HFFc6 (cell line): ENCODE measurements at regions not wholly inside any gene's neighbourhood (a gene's known extent, or its start where the extent isn't known, plus 50 kb on each side); places are given as distances from the start of the nearest gene placed in this dataset.

Experiments
- DNase-seq: peaks from one replicate; pipeline ENCODE4 v3.0.0-alpha.2; 2018
- H3K27ac Mint-ChIP-seq: 2 replicates; pipeline ENCODE4 v1.8.0; 2020; ENCODE audit warnings: mild to moderate bottlenecking, mixed read lengths
- H3K27me3 Mint-ChIP-seq: 2 replicates; pipeline ENCODE4 v1.8.0; 2021; ENCODE audit warnings: mild to moderate bottlenecking, moderate library complexity, mixed read lengths; ENCODE audit not compliant: insufficient read depth
- H3K36me3 Mint-ChIP-seq: 2 replicates; pipeline ENCODE4 v1.8.0; 2021; ENCODE audit warnings: low read depth, mixed read lengths
- H3K4me1 Mint-ChIP-seq: 2 replicates; pipeline ENCODE4 v1.8.0; 2020; ENCODE audit warnings: low read depth, mixed read lengths
- H3K4me3 Mint-ChIP-seq: 2 replicates; pipeline ENCODE4 v1.8.0; 2020; ENCODE audit warnings: mild to moderate bottlenecking, moderate library complexity, mixed read lengths
- H3K9me3 Mint-ChIP-seq: 2 replicates; pipeline ENCODE4 v1.8.0; 2020; ENCODE audit warnings: mild to moderate bottlenecking, mixed read lengths
- TF ChIP-seq, protein P1 (sequence below): fragments of 200-600 bp; sonication (generic); IDR thresholded peaks from 2 replicates; pipeline ENCODE4 v1.5.0; 2021; ENCODE audit warnings: antibody characterized with exemption, mild to moderate bottlenecking

DNA sequence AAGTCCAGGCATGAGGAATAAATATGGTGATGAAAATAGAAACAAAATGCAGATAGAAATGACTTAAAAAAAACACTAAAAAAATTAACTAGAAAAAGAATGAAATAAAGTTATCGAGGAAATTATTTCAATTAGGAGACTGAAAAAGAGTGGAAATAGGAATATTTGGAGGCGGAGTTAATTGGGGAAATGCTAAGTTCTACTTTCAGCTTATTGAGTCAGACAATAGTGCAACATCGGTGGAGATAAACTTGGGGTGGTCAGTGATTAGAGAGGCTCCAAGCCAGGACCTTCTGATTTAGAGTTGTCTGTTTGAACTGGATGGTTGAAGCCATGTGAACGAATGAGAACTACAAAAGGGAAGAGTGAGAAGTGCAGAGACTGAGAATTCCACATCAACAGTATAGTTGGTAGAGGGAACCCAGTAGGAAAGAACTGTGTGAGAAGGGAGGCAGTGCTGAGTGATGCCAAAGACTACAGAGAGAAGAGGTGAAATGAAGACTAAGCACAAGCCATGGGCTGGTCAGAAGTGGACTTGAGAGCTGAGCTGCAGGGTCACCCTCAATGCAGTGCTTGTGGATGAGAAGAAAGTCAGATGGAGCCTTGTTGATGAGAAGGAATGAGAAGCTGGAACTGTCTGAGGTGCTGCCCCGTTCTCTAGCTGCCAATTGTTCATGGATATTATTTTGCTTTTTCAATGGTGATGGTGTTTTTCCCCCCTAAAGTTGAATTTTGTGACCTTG is 160.7 kb downstream of the ICE1 start:
- no peaks in the 10 kb centered on the region; the same call in 1 of the 2 replicates for H3K27me3 Mint-ChIP-seq
- no peak overlapping the region for H3K4me3 Mint-ChIP-seq
- no peaks in the 10 kb centered on the region for H3K36me3 Mint-ChIP-seq
- TF ChIP-seq, protein P1, sequence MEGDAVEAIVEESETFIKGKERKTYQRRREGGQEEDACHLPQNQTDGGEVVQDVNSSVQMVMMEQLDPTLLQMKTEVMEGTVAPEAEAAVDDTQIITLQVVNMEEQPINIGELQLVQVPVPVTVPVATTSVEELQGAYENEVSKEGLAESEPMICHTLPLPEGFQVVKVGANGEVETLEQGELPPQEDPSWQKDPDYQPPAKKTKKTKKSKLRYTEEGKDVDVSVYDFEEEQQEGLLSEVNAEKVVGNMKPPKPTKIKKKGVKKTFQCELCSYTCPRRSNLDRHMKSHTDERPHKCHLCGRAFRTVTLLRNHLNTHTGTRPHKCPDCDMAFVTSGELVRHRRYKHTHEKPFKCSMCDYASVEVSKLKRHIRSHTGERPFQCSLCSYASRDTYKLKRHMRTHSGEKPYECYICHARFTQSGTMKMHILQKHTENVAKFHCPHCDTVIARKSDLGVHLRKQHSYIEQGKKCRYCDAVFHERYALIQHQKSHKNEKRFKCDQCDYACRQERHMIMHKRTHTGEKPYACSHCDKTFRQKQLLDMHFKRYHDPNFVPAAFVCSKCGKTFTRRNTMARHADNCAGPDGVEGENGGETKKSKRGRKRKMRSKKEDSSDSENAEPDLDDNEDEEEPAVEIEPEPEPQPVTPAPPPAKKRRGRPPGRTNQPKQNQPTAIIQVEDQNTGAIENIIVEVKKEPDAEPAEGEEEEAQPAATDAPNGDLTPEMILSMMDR: no peak
- H3K4me1 Mint-ChIP-seq: no peaks in the 10 kb centered on the region
- H3K27ac Mint-ChIP-seq: no peak overlapping the region
- no peak for DNase-seq
- H3K9me3 Mint-ChIP-seq: peaks cover 21% of the 10 kb centered on the region

DNA sequence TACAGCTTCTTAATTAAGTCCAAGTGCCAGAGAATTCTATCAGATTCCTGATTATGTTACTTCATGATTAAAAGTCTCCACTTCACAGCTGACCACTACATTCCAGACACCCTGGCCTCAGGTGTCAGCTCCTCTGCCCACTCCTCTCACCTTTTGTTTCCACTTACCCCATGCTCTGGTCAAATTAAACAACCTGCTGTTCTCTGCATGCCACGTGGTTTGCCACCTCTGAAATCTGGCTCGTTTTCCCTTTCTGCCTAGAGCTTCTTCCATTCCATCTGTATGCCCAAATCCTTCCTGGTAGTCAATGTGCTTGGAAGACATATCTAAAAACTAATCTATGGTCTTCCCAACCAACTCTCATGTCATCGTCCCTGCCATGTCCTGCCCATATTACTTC is 158.6 kb downstream of the ICE1 start:
- no peak overlapping the region for H3K4me3 Mint-ChIP-seq
- peaks cover 13% of the 10 kb centered on the region; the same call in 1 of the 2 replicates for H3K9me3 Mint-ChIP-seq
- no peaks in the 10 kb centered on the region for H3K4me1 Mint-ChIP-seq
- no peaks in the 10 kb centered on the region for H3K27me3 Mint-ChIP-seq
- no peak overlapping the region for H3K27ac Mint-ChIP-seq
- no peaks in the 10 kb centered on the region for H3K36me3 Mint-ChIP-seq
- no peak for DNase-seq
- TF ChIP-seq, protein P1: no peak

DNA sequence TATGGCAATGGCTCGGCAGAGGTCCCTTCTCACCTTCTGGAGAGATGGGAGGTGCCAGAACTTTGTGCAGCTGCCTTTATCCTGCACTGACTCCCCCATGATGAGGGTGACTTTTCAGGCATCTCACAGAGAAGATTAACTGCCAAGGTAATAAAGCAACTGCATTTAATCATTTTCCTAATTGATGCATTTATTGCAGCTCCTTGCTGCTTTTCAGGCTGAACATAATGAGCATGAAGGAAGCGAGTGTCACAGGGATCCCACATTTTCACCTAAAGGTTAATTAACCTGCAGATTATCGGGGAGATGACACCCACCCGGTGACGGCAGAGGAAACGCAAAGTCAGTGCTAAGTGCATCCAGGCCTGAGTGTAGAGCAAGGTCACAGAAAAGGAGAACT is 154.3 kb downstream of the ICE1 start:
- Mint-ChIP-seq H3K4me3 (no peak overlapping the region), H3K27ac (no peak overlapping the region), H3K4me1 (no peaks in the 10 kb centered on the region), H3K36me3 (no peaks in the 10 kb centered on the region), H3K9me3 (peaks cover 13% of the 10 kb centered on the region; the same call in 1 of the 2 replicates), H3K27me3 (no peaks in the 10 kb centered on the region; the same call in 1 of the 2 replicates)
- no peak for DNase-seq
- TF ChIP-seq, protein P1: no peak

DNA sequence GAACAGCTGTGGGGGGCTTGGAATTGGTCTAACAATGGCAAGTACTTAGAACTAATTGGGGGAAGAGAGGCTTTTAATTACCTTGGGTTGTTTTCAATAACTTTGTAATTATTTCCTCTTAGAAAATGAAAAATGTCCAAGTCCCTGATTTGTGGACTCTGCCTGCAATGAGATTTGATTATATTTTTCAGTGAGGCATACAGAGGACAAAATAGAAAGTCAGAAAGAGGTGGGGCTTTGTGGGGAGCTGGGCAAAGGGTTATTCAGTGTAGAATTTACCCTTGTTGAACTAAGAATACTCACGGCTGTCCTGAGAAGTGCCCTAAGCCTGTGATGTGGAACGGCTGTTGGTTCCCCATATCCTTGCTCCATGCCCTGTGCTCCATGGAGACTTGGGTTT is 153.0 kb downstream of the ICE1 start:
- H3K4me3 Mint-ChIP-seq: no peak overlapping the region
- H3K4me1 Mint-ChIP-seq: no peaks in the 10 kb centered on the region
- H3K9me3 Mint-ChIP-seq: peaks cover 13% of the 10 kb centered on the region; the same call in 1 of the 2 replicates
- H3K36me3 Mint-ChIP-seq: no peaks in the 10 kb centered on the region
- no peaks in the 10 kb centered on the region; the same call in 1 of the 2 replicates for H3K27me3 Mint-ChIP-seq
- H3K27ac Mint-ChIP-seq: no peak overlapping the region
- TF ChIP-seq, protein P1: no peak
- no peak for DNase-seq

DNA sequence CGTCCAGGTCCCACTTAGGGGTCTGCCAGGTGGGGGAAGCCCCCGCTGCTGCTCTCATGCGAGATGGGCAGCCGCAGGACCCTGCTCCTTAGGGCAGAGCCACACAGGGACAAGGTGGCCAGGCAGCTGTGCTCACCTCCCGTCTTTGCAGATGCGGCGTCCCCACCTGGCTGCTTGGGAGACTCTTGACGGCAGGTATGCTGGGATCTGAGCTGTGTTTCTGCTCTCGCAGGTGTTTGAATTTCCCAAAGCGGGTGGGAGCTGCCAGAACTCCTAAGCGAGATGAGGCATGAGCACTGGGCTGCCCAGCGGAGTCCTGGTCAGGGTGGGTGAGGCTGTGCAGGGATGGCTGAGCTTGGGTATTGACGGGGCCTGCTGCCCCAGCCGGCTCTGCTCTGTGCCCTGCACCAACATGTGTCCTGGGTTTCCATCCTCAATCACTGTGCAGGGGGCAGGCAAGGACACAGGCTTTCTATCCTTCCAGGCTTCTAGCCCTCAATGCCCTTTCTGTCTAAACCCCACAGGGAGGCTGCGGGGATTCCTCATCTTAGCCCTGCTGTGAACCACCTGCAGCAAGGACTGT is 151.4 kb downstream of the ICE1 start:
- no peak overlapping the region for H3K27ac Mint-ChIP-seq
- H3K4me3 Mint-ChIP-seq: no peak overlapping the region
- H3K4me1 Mint-ChIP-seq: no peaks in the 10 kb centered on the region
- no peak for DNase-seq
- TF ChIP-seq, protein P1: no peak
- no peaks in the 10 kb centered on the region; the same call in 1 of the 2 replicates for H3K27me3 Mint-ChIP-seq
- H3K9me3 Mint-ChIP-seq: peaks cover 22% of the 10 kb centered on the region; the same call in 1 of the 2 replicates
- H3K36me3 Mint-ChIP-seq: peaks cover 6% of the 10 kb centered on the region; the same call in 1 of the 2 replicates
